B cell (primary cell): ENCODE measurements at regions not wholly inside any gene's neighbourhood (a gene's known extent, or its start where the extent isn't known, plus 50 kb on each side); places are given as distances from the start of the nearest gene placed in this dataset.

Source experiments
- ATAC-seq: fragments of 200-7000 bp; cut with Tn5 transposase; one replicate; pipeline ENCODE4 v1.10.0; 2021; ENCODE audit warnings: low read depth, mild to moderate bottlenecking, moderate number of reproducible peaks, moderate library complexity
- CTCF ChIA-PET: fragments of 350-600 bp; sonication (Branson Sonifier 250); formaldehyde crosslinking; loops from one replicate; lab custom pipeline; 2021; ENCODE audit warnings: antibody characterized with exemption, inconsistent platforms; lab: Charles Lee
- POLR2A ChIA-PET: fragments of 350-600 bp; sonication (Branson Sonifier 250); formaldehyde crosslinking; loops from one replicate; lab custom pipeline; 2021; ENCODE audit warnings: antibody characterized with exemption; lab: Charles Lee
- DNase-seq: peaks from one replicate; pipeline ENCODE4 v3.0.0; 2013
- H2AFZ ChIP-seq: 2 replicates; pipeline ENCODE4 v1.6.1; 2012; ENCODE audit warnings: mild to moderate bottlenecking, low read depth, low read length; ENCODE audit not compliant: insufficient read depth, poor library complexity, severe bottlenecking
- H3K27ac ChIP-seq, 2 donors: 1 replicate in 1 of 2; 2 replicates in 1 of 2; pipeline ENCODE4 v1.5.1; 2012 to 2013; ENCODE audit warnings: low read length in 2 of 2, mild to moderate bottlenecking in 2 of 2, moderate library complexity in 1 of 2
- H3K27me3 ChIP-seq, 4 experiments: fragments of 200-600 bp in 1 of 4; sonication (generic) in 1 of 4; replicated peaks in 1 of 4; 1 replicate in 2 of 4; 2 replicates in 2 of 4; pipeline versions ENCODE4 v1.6.1 to v1.7.0; 2013 to 2016; ENCODE audit warnings: low read length in 3 of 4, mild to moderate bottlenecking in 2 of 4, mixed read lengths in 1 of 4, moderate library complexity in 1 of 4; ENCODE audit not compliant: insufficient read depth in 4 of 4, control insufficient read depth in 3 of 4; ENCODE audit errors: control extremely low read depth in 1 of 4
- H3K36me3 ChIP-seq, 2 experiments: replicated peaks in 1 of 2; 1 replicate in 1 of 2; 2 replicates in 1 of 2; pipeline versions ENCODE4 v1.6.1 to v1.7.1; 2013; ENCODE audit warnings: low read length in 1 of 2; ENCODE audit not compliant: insufficient read depth in 2 of 2, control insufficient read depth in 1 of 2; ENCODE audit errors: control extremely low read depth in 1 of 2, extremely low read depth in 1 of 2
- H3K4me1 ChIP-seq, 2 donors: fragments of 200-600 bp in 1 of 2; sonication (generic) in 1 of 2; 1 replicate in 1 of 2; 2 replicates in 1 of 2; pipeline versions ENCODE4 v1.5.1 to v1.6.1; 2013 to 2017; ENCODE audit warnings: low read length in 2 of 2; ENCODE audit not compliant: control insufficient read depth in 2 of 2, insufficient read depth in 2 of 2
- H3K4me2 ChIP-seq: replicated peaks from 2 replicates; pipeline ENCODE3; 2012; ENCODE audit warnings: mild to moderate bottlenecking, low read depth, low read length; ENCODE audit not compliant: poor library complexity, severe bottlenecking
- H3K4me3 ChIP-seq, 5 experiments: fragments of 200-600 bp in 1 of 5; sonication (generic) in 1 of 5; 1 replicate in 3 of 5; 2 replicates in 2 of 5; pipeline versions ENCODE4 v1.5.1 to v1.7.0; 2011 to 2016; ENCODE audit warnings: low read length in 4 of 5, mild to moderate bottlenecking in 4 of 5, low read depth in 2 of 5, control low read depth in 1 of 5, moderate library complexity in 1 of 5; ENCODE audit not compliant: insufficient read depth in 1 of 5; ENCODE audit errors: control extremely low read depth in 1 of 5, extremely low read depth in 1 of 5
- H3K79me2 ChIP-seq: fragments of 200-600 bp; sonication (generic); one replicate; pipeline ENCODE4 v1.6.0; 2016; ENCODE audit warnings: low read length; ENCODE audit not compliant: control insufficient read depth, insufficient read depth
- H3K9ac ChIP-seq: fragments of 200-600 bp; sonication (generic); 2 replicates; pipeline ENCODE4 v1.6.1; 2017; ENCODE audit warnings: mild to moderate bottlenecking, low read length, moderate library complexity
- H3K9me3 ChIP-seq, 3 donors: one replicate each; pipeline versions ENCODE4 v1.6.1 to v1.7.1; 2013; ENCODE audit warnings: low read length in 2 of 3; ENCODE audit not compliant: control insufficient read depth in 2 of 3, insufficient read depth in 1 of 3; ENCODE audit errors: control extremely low read depth in 1 of 3
- H4K20me1 ChIP-seq: 2 replicates; pipeline ENCODE4 v1.6.0; 2012; ENCODE audit warnings: mild to moderate bottlenecking, low read length; ENCODE audit not compliant: insufficient read depth, control insufficient read depth, poor library complexity, severe bottlenecking
- H3K27ac Mint-ChIP-seq: one replicate; pipeline ENCODE4 v1.8.0; 2021; ENCODE audit warnings: mixed read lengths
- H3K27me3 Mint-ChIP-seq: one replicate; pipeline ENCODE4 v1.8.0; 2021; ENCODE audit warnings: mixed read lengths
- H3K4me1 Mint-ChIP-seq: one replicate; pipeline ENCODE4 v1.8.0; 2021; ENCODE audit warnings: mixed read lengths
- H3K4me3 Mint-ChIP-seq: one replicate; pipeline ENCODE4 v1.8.0; 2021; ENCODE audit warnings: mixed read lengths
- H3K9me3 Mint-ChIP-seq: one replicate; pipeline ENCODE4 v1.8.0; 2022; ENCODE audit warnings: mixed read lengths; ENCODE audit not compliant: insufficient read depth
- EZH2 ChIP-seq: IDR thresholded peaks from 2 replicates; pipeline ENCODE4 v1.6.1; 2012; ENCODE audit warnings: borderline replicate concordance, low read depth, mild to moderate bottlenecking, moderate library complexity, low read length; ENCODE audit not compliant: insufficient read depth, poor library complexity, severe bottlenecking
- WGBS: methylation state at CpG from one replicate; pipeline ENCODE4 v1.1.5; 2013; ENCODE audit warnings: missing lambda C conversion rate; ENCODE audit not compliant: insufficient coverage; 5-methylcytosine and 5-hydroxymethylcytosine counted together
- intact Hi-C: fragments of 100-400 bp; cut with micrococcal nuclease; formaldehyde crosslinking; loops from one replicate; pipeline ENCODE4 v1.10.0; 2022
- TF ChIP-seq, protein P1 (sequence below): fragments of 200-600 bp; IDR thresholded peaks from one replicate; pipeline ENCODE4 v1.8.0; 2022; ENCODE audit warnings: antibody characterized with exemption, mild to moderate bottlenecking

DNA sequence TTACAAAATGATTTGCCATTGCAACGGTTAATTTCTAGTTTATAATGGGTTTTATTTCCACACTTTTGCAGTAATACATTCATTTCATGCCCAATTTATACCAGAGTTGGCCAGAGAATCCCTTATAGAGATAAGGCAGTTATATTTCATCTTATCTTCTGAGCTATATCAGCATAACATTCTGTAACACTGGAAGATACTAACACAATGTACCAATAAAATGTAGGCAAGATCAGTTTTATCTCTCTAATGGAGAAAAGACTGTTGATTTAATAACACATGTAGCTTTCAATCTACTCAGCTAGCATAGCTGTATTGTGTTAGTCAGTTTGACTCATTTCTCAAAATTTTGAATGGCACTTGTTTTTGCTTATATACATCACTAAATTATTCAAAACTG is 738.6 kb downstream of the TRAM1L1 start:
- Histone ChIP-seq H4K20me1 (no peaks in the 10 kb centered on the region), H3K9me3 (no peaks in the 10 kb centered on the region), H3K4me3 (no peak overlapping the region), H3K27ac (no peak overlapping the region), H3K4me2 (no peak overlapping the region), H3K79me2 (no peaks in the 10 kb centered on the region), H3K36me3 (no peaks in the 10 kb centered on the region), H3K27me3 (no peaks in the 10 kb centered on the region), H2AFZ (no peak overlapping the region), H3K9ac (no peak overlapping the region), H3K4me1 (no peaks in the 10 kb centered on the region)
- no peaks in the 10 kb centered on the region for H3K9me3 Mint-ChIP-seq
- intact Hi-C loops = no loop called here
- ChIA-PET CTCF (no interaction called here), POLR2A (no interaction called here)
- TF ChIP-seq EZH2 = no peak
- TF ChIP-seq, protein P1, sequence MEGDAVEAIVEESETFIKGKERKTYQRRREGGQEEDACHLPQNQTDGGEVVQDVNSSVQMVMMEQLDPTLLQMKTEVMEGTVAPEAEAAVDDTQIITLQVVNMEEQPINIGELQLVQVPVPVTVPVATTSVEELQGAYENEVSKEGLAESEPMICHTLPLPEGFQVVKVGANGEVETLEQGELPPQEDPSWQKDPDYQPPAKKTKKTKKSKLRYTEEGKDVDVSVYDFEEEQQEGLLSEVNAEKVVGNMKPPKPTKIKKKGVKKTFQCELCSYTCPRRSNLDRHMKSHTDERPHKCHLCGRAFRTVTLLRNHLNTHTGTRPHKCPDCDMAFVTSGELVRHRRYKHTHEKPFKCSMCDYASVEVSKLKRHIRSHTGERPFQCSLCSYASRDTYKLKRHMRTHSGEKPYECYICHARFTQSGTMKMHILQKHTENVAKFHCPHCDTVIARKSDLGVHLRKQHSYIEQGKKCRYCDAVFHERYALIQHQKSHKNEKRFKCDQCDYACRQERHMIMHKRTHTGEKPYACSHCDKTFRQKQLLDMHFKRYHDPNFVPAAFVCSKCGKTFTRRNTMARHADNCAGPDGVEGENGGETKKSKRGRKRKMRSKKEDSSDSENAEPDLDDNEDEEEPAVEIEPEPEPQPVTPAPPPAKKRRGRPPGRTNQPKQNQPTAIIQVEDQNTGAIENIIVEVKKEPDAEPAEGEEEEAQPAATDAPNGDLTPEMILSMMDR = no peak
- no CpG with 5 or more reads among the region's 1 CpG for WGBS
- no peaks in the 10 kb centered on the region for H3K27me3 Mint-ChIP-seq
- H3K27ac Mint-ChIP-seq = no peak overlapping the region
- ATAC-seq = no peak
- DNase-seq = no peak
- H3K4me1 Mint-ChIP-seq = no peaks in the 10 kb centered on the region
- no peak overlapping the region for H3K4me3 Mint-ChIP-seq

DNA sequence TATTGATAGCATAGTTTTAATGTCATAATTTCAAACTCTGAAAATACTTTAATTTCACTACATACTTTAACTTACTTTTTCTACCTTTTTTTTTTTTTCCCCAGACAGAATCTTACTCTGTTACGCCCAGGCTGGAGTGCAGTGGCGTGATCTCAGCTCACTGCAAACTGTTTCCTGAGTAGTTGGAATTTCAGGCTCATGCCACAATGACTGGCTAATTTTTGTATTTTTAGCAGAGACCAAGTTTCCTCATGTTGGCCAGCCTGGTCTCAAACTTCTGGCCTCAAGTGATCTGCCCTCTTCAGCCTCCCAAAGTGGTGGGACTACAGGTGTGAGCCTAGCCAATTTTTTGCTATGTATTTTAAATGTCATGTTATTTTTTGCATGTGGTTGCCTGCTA is 741.6 kb downstream of the TRAM1L1 start:
- no peak overlapping the region for H3K27ac Mint-ChIP-seq
- Histone ChIP-seq H3K27me3 (no peaks in the 10 kb centered on the region), H3K9me3 (no peaks in the 10 kb centered on the region), H3K4me1 (no peaks in the 10 kb centered on the region), H3K36me3 (no peaks in the 10 kb centered on the region), H3K9ac (no peak overlapping the region), H3K79me2 (no peaks in the 10 kb centered on the region), H3K4me3 (no peak overlapping the region), H3K27ac (no peak overlapping the region), H2AFZ (no peak overlapping the region), H4K20me1 (no peaks in the 10 kb centered on the region), H3K4me2 (no peak overlapping the region)
- H3K27me3 Mint-ChIP-seq = no peaks in the 10 kb centered on the region
- CTCF ChIA-PET = no interaction called here
- H3K4me1 Mint-ChIP-seq = no peaks in the 10 kb centered on the region
- no peaks in the 10 kb centered on the region for H3K9me3 Mint-ChIP-seq
- TF ChIP-seq EZH2 = no peak
- TF ChIP-seq, protein P1 = no peak
- ATAC-seq (no peak), DNase-seq (no peak)
- POLR2A ChIA-PET = no interaction called here
- H3K4me3 Mint-ChIP-seq = no peak overlapping the region
- WGBS = 33% methylated on average over 1 of the region's 2 CpGs
- intact Hi-C loops = no loop called here
